Endothelial cell of umbilical vein (primary cell): ENCODE measurements at regions not wholly inside any gene's neighbourhood (a gene's known extent, or its start where the extent isn't known, plus 50 kb on each side); places are given as distances from the start of the nearest gene placed in this dataset.

Source experiments
- JUN ChIP-seq: IDR thresholded peaks from 2 replicates; pipeline ENCODE4 v1.6.1; 2011; ENCODE audit warnings: borderline replicate concordance, low read depth; ENCODE audit not compliant: insufficient read length, insufficient read depth
- TF ChIP-seq, protein P1 (sequence below): IDR thresholded peaks from 2 replicates; pipeline ENCODE4 v1.6.1; 2011; ENCODE audit not compliant: insufficient read depth, insufficient read length

GRCh38 chr7:3243680-3244079, 57.4 kb upstream of the SDK1 start:
- no peak for TF ChIP-seq JUN
- TF ChIP-seq, protein P1, sequence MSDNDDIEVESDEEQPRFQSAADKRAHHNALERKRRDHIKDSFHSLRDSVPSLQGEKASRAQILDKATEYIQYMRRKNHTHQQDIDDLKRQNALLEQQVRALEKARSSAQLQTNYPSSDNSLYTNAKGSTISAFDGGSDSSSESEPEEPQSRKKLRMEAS: no peak
